GM12872 (cell line): ENCODE measurements at regions not wholly inside any gene's neighbourhood (a gene's known extent, or its start where the extent isn't known, plus 50 kb on each side); places are given as distances from the start of the nearest gene placed in this dataset.

Experiments used
- CTCF ChIP-seq: IDR thresholded peaks from 3 replicates; pipeline ENCODE4 v1.5.1; 2011; ENCODE audit warnings: low read depth, mild to moderate bottlenecking, low read length, moderate library complexity; ENCODE audit not compliant: insufficient read depth

- no peak for TF ChIP-seq CTCF
Observed at GRCh38 chr17:74117087-74117698, 86.3 kb upstream of the RPL38 start.

GRCh38 chr17:74117999-74118421 is 85.5 kb upstream of the RPL38 start:
- TF ChIP-seq CTCF, result no peak

GRCh38 chr17:74118504-74118903 is 85.0 kb upstream of the RPL38 start:
- TF ChIP-seq CTCF, result no peak

- TF ChIP-seq CTCF, result no peak
Observed at GRCh38 chr17:74119049-74119580, 84.4 kb upstream of the RPL38 start.

GRCh38 chr17:74119965-74120364 is 83.5 kb upstream of the RPL38 start:
- no peak for TF ChIP-seq CTCF

GRCh38 chr17:74123350-74123749 is 80.1 kb upstream of the RPL38 start:
- TF ChIP-seq CTCF, result no peak

- no peak for TF ChIP-seq CTCF
Observed at GRCh38 chr17:74123866-74124444, 79.5 kb upstream of the RPL38 start.
